HL-60 (cell line): ENCODE measurements at regions not wholly inside any gene's neighbourhood (a gene's known extent, or its start where the extent isn't known, plus 50 kb on each side); places are given as distances from the start of the nearest gene placed in this dataset.

Experiments used
- DNase-seq, 2 experiments: peaks; one replicate each; pipeline ENCODE4 v3.0.0-alpha.2; 2010 to 2020; ENCODE audit warnings: low read depth in 1 of 2, low spot score in 1 of 2
- H3K27ac ChIP-seq: fragments of 250-450 bp; sonication (Bioruptor Pico); replicated peaks from 2 replicates; pipeline ENCODE4 v1.5.1; 2020; ENCODE audit warnings: mild to moderate bottlenecking, moderate library complexity
- H3K27me3 ChIP-seq: fragments of 250-450 bp; sonication (Bioruptor Pico); 2 replicates; pipeline ENCODE4 v1.5.1; 2021; ENCODE audit warnings: mild to moderate bottlenecking, moderate library complexity; ENCODE audit not compliant: insufficient read depth, poor library complexity, severe bottlenecking
- H3K4me3 ChIP-seq: replicated peaks from 2 replicates; pipeline ENCODE4 v1.5.1; 2011; ENCODE audit warnings: mild to moderate bottlenecking, control low read depth, low read length; ENCODE audit not compliant: insufficient read depth
- GABPA ChIP-seq: IDR thresholded peaks from 2 replicates; pipeline ENCODE4 v1.6.1; 2012; ENCODE audit warnings: low read depth
- POLR2AphosphoS5 ChIP-seq: IDR thresholded peaks from 2 replicates; pipeline ENCODE4 v1.6.1; 2012; ENCODE audit warnings: low read depth
- SPI1 ChIP-seq: IDR thresholded peaks from 2 replicates; pipeline ENCODE4 v1.6.1; 2012; ENCODE audit warnings: low read depth, mild to moderate bottlenecking, borderline replicate concordance
- TF ChIP-seq, protein P1 (sequence below): IDR thresholded peaks from 2 replicates; pipeline ENCODE4 v1.6.1; 2012; ENCODE audit warnings: low read depth; ENCODE audit not compliant: insufficient replicate concordance
- TF ChIP-seq, protein P2 (sequence below): IDR thresholded peaks from one replicate; pipeline ENCODE4 v1.5.1; 2011; ENCODE audit warnings: low read length, control low read depth, inconsistent platforms; ENCODE audit not compliant: insufficient read depth

DNA sequence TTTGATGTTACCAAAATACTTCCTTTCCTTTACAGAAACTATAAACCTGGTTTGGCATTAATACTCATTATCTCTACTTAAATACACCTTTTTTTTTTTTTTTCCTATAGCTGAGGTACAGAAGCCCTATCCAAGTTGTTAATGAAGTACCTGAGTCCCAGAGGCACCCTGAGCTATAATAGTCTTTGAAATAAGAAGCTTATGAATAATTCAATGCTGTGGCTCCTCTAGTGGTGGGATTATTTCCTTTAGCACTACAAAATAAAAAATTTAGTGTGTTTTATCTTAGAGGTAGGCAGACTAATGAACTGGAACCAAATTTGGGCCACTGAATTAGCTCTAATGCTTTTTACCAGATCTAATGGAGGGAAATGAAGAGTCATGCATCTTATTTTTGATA is 611.9 kb downstream of the EDEM1 start:
- DNase-seq: no peak
- Histone ChIP-seq H3K27me3 (no peaks in the 10 kb centered on the region), H3K4me3 (no peak overlapping the region), H3K27ac (no peak overlapping the region)
- TF ChIP-seq, protein P1, sequence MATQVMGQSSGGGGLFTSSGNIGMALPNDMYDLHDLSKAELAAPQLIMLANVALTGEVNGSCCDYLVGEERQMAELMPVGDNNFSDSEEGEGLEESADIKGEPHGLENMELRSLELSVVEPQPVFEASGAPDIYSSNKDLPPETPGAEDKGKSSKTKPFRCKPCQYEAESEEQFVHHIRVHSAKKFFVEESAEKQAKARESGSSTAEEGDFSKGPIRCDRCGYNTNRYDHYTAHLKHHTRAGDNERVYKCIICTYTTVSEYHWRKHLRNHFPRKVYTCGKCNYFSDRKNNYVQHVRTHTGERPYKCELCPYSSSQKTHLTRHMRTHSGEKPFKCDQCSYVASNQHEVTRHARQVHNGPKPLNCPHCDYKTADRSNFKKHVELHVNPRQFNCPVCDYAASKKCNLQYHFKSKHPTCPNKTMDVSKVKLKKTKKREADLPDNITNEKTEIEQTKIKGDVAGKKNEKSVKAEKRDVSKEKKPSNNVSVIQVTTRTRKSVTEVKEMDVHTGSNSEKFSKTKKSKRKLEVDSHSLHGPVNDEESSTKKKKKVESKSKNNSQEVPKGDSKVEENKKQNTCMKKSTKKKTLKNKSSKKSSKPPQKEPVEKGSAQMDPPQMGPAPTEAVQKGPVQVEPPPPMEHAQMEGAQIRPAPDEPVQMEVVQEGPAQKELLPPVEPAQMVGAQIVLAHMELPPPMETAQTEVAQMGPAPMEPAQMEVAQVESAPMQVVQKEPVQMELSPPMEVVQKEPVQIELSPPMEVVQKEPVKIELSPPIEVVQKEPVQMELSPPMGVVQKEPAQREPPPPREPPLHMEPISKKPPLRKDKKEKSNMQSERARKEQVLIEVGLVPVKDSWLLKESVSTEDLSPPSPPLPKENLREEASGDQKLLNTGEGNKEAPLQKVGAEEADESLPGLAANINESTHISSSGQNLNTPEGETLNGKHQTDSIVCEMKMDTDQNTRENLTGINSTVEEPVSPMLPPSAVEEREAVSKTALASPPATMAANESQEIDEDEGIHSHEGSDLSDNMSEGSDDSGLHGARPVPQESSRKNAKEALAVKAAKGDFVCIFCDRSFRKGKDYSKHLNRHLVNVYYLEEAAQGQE: no peak
- no peak for TF ChIP-seq POLR2AphosphoS5
- TF ChIP-seq SPI1: no peak
- TF ChIP-seq, protein P2, sequence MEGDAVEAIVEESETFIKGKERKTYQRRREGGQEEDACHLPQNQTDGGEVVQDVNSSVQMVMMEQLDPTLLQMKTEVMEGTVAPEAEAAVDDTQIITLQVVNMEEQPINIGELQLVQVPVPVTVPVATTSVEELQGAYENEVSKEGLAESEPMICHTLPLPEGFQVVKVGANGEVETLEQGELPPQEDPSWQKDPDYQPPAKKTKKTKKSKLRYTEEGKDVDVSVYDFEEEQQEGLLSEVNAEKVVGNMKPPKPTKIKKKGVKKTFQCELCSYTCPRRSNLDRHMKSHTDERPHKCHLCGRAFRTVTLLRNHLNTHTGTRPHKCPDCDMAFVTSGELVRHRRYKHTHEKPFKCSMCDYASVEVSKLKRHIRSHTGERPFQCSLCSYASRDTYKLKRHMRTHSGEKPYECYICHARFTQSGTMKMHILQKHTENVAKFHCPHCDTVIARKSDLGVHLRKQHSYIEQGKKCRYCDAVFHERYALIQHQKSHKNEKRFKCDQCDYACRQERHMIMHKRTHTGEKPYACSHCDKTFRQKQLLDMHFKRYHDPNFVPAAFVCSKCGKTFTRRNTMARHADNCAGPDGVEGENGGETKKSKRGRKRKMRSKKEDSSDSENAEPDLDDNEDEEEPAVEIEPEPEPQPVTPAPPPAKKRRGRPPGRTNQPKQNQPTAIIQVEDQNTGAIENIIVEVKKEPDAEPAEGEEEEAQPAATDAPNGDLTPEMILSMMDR: no peak
- no peak for TF ChIP-seq GABPA

DNA sequence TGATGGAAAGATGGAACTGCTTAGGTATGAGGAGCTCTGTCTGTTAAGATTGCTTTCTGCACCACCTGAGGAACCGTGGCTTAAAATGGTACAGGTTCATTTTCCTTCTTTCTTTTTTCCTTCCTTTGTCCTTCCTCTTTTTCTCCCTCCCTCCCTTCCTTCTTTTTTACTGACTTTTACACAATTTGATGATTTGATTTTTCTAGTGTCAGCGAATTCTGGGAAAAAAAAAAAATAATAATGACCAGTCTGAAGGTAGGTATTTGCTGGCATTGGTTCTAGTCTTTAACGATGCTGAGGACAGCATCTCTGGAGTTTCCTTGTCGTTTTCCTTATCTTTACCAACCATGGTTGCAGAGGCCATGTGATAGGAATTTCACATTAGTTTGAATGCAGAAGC is 613.5 kb downstream of the EDEM1 start:
- TF ChIP-seq GABPA (no peak), POLR2AphosphoS5 (no peak), SPI1 (no peak)
- TF ChIP-seq, protein P2: no peak
- TF ChIP-seq, protein P1: no peak
- Histone ChIP-seq H3K27ac (no peak overlapping the region), H3K4me3 (no peak overlapping the region), H3K27me3 (no peaks in the 10 kb centered on the region)
- no peak for DNase-seq

DNA sequence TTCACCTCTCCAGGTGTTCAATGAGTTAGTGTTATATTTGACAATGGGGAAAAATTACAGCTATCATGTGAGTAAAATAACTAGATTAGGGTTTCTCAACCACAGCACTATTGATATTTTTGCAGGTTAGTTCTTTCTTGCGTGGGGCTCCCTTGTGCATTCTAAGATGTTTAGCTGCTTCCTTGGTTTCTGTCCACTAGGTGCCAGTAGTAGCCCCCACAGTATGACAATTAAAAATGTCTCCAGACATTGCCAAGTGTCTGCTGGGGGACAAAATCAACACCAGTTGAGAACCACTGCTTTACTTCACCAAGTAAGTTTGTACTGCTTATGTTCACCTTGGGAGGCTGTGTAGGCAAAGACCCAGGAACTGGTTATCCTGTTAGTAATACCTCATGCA is 618.7 kb downstream of the EDEM1 start:
- Histone ChIP-seq H3K4me3 (no peak overlapping the region), H3K27me3 (no peaks in the 10 kb centered on the region), H3K27ac (no peak overlapping the region)
- TF ChIP-seq, protein P1: no peak
- TF ChIP-seq, protein P2: no peak
- TF ChIP-seq GABPA (no peak), SPI1 (no peak), POLR2AphosphoS5 (no peak)
- no peak for DNase-seq
